ENCODE measurements at regions not wholly inside any gene's neighbourhood (a gene's known extent, or its start where the extent isn't known, plus 50 kb on each side); places are given as distances from the start of the nearest gene placed in this dataset.

GRCh38 chr2:23178396-23178795 lies 206.6 kb upstream of the KLHL29 start:
- Histone ChIP-seq H2AFZ (ENCODE audit: low read depth, low read length, severe bottlenecking) (no peak overlapping the region), H3K36me3 (ENCODE audit: low read length) (no peaks in the 10 kb centered on the region), H3K27me3 (ENCODE audit: low read length) (no peaks in the 10 kb centered on the region), H3K9ac (ENCODE audit: low read length) (no peak overlapping the region), H4K20me1 (ENCODE audit: low read depth, low read length) (no peaks in the 10 kb centered on the region), H3K9me3 (ENCODE audit: insufficient read depth, low read length) (no peaks in the 10 kb centered on the region), H3K4me2 (ENCODE audit: low read depth, low read length, poor library complexity, severe bottlenecking) (no peak overlapping the region), H3K9me2 (replicated peaks; ENCODE audit: insufficient read depth, low read length) (no peaks in the 10 kb centered on the region), H3F3A (ENCODE audit: insufficient read depth) (no peaks in the 10 kb centered on the region), H3K4me3 (ENCODE audit: insufficient read depth, low read length, poor library complexity, severe bottlenecking) (no peak overlapping the region), H3K79me2 (ENCODE audit: insufficient read depth, low read length) (no peaks in the 10 kb centered on the region), H3K27ac (ENCODE audit: low read depth, low read length) (no peak overlapping the region)
- TF ChIP-seq CTCF (IDR thresholded peaks at IDR 0.05; ENCODE audit: insufficient read depth, low read length, poor library complexity, severe bottlenecking) (no peak), EZH2phosphoT487 (conservative IDR thresholded peaks at IDR 0.05; ENCODE audit: low read length) (no peak)

GRCh38 chr2:23183733-23184132 lies 201.2 kb upstream of the KLHL29 start:
- Histone ChIP-seq H3K79me2 (ENCODE audit: insufficient read depth, low read length) (no peaks in the 10 kb centered on the region), H3K9me2 (replicated peaks; ENCODE audit: insufficient read depth, low read length) (no peaks in the 10 kb centered on the region), H4K20me1 (ENCODE audit: low read depth, low read length) (no peaks in the 10 kb centered on the region), H3K36me3 (ENCODE audit: low read length) (no peaks in the 10 kb centered on the region), H3K9me3 (ENCODE audit: insufficient read depth, low read length) (no peaks in the 10 kb centered on the region), H3K9ac (ENCODE audit: low read length) (no peak overlapping the region), H3K27me3 (ENCODE audit: low read length) (no peaks in the 10 kb centered on the region), H3K4me2 (ENCODE audit: low read depth, low read length, poor library complexity, severe bottlenecking) (no peak overlapping the region), H3F3A (ENCODE audit: insufficient read depth) (no peaks in the 10 kb centered on the region), H3K27ac (ENCODE audit: low read depth, low read length) (no peak overlapping the region), H3K4me3 (ENCODE audit: insufficient read depth, low read length, poor library complexity, severe bottlenecking) (no peak overlapping the region), H2AFZ (ENCODE audit: low read depth, low read length, severe bottlenecking) (no peak overlapping the region)
- TF ChIP-seq CTCF (IDR thresholded peaks at IDR 0.05; ENCODE audit: insufficient read depth, low read length, poor library complexity, severe bottlenecking) (no peak), EZH2phosphoT487 (conservative IDR thresholded peaks at IDR 0.05; ENCODE audit: low read length) (no peak)

- Histone ChIP-seq H3K4me2 (ENCODE audit: low read depth, low read length, poor library complexity, severe bottlenecking) (no peak overlapping the region), H3K9ac (ENCODE audit: low read length) (no peak overlapping the region), H3K27me3 (ENCODE audit: low read length) (no peaks in the 10 kb centered on the region), H3K4me3 (ENCODE audit: insufficient read depth, low read length, poor library complexity, severe bottlenecking) (no peak overlapping the region), H3F3A (ENCODE audit: insufficient read depth) (no peaks in the 10 kb centered on the region), H2AFZ (ENCODE audit: low read depth, low read length, severe bottlenecking) (no peak overlapping the region), H3K9me3 (ENCODE audit: insufficient read depth, low read length) (no peaks in the 10 kb centered on the region), H3K79me2 (ENCODE audit: insufficient read depth, low read length) (no peaks in the 10 kb centered on the region), H4K20me1 (ENCODE audit: low read depth, low read length) (no peaks in the 10 kb centered on the region), H3K27ac (ENCODE audit: low read depth, low read length) (no peak overlapping the region), H3K36me3 (ENCODE audit: low read length) (no peaks in the 10 kb centered on the region), H3K9me2 (replicated peaks; ENCODE audit: insufficient read depth, low read length) (no peaks in the 10 kb centered on the region)
- TF ChIP-seq EZH2phosphoT487 (conservative IDR thresholded peaks at IDR 0.05; ENCODE audit: low read length) (no peak), CTCF (IDR thresholded peaks at IDR 0.05; ENCODE audit: insufficient read depth, low read length, poor library complexity, severe bottlenecking) (no peak)
These were observed 186.5 kb upstream of the KLHL29 start for GRCh38 chr2:23198316-23199114.
